ENCODE measurements at regions not wholly inside any gene's neighbourhood (a gene's known extent, or its start where the extent isn't known, plus 50 kb on each side); places are given as distances from the start of the nearest gene placed in this dataset.

GRCh38 chr9:7333719-7334118, 465.9 kb downstream of the DMAC1 start:
- Histone ChIP-seq H2BK5ac (ENCODE audit: low read depth, low read length) (no peak overlapping the region), H3K79me2 (ENCODE audit: control insufficient read depth in 1 of 2, insufficient read depth in 2 of 2, low read length in 2 of 2) (no peaks in the 10 kb centered on the region), H3K18ac (ENCODE audit: extremely low read depth, low read length) (no peak overlapping the region), H4K20me1 (replicated peaks in 1 of 2; ENCODE audit: control insufficient read depth in 1 of 2, insufficient read depth in 2 of 2, low read length in 2 of 2) (no peaks in the 10 kb centered on the region), H4K8ac (ENCODE audit: extremely low read depth, insufficient read depth, low read length) (no peak overlapping the region), H3K56ac (replicated peaks; ENCODE audit: insufficient read length, low read depth, low read length) (no peak overlapping the region), H2BK20ac (ENCODE audit: low read length) (no peak overlapping the region), H3K4me3 (ENCODE audit: extremely low read depth in 1 of 4, insufficient read depth in 2 of 4, low read depth in 3 of 4, low read length in 4 of 4) (no peak overlapping the region), H3K27ac (ENCODE audit: low read depth, low read length) (no peak overlapping the region), H4K91ac (replicated peaks; ENCODE audit: insufficient read length, low read length) (no peak overlapping the region), H3K4me2 (ENCODE audit: insufficient read depth in 1 of 2, low read depth in 2 of 2, low read length in 2 of 2) (no peak overlapping the region), H3K23ac (ENCODE audit: insufficient read length) (no peak overlapping the region), H2BK15ac (ENCODE audit: low read length) (no peak overlapping the region), H3K4ac (replicated peaks; ENCODE audit: insufficient read length, low read depth, low read length) (no peak overlapping the region), H4K5ac (ENCODE audit: insufficient read length, low read depth, low read length) (no peak overlapping the region), H3K9ac (replicated peaks in 1 of 4; ENCODE audit: extremely low read depth in 1 of 4, low read depth in 3 of 4, low read length in 3 of 4) (no peak overlapping the region), H2BK12ac (ENCODE audit: low read depth, low read length) (no peak overlapping the region), H3K9me3 (ENCODE audit: insufficient read depth in 2 of 2, low read depth in 1 of 2, low read length in 1 of 2) (no peaks in the 10 kb centered on the region), H2AFZ (ENCODE audit: low read length) (no peak overlapping the region), H2BK120ac (replicated peaks; ENCODE audit: low read depth, low read length) (no peak overlapping the region), H3K4me1 (replicated peaks in 1 of 4; ENCODE audit: control insufficient read depth in 3 of 4, insufficient read depth in 4 of 4, low read length in 3 of 4) (no peaks in the 10 kb centered on the region), H2AK5ac (ENCODE audit: low read depth, low read length) (no peak overlapping the region), H3K14ac (ENCODE audit: insufficient read length) (no peak overlapping the region), H3K79me1 (ENCODE audit: low read depth, low read length) (no peaks in the 10 kb centered on the region), H3K23me2 (ENCODE audit: low read depth, low read length) (no peaks in the 10 kb centered on the region), H3K27me3 (replicated peaks in 1 of 4; ENCODE audit: control insufficient read depth in 3 of 4, extremely low read depth in 1 of 4, insufficient read depth in 3 of 4, low read length in 3 of 4) (no peaks in the 10 kb centered on the region), H3K36me3 (ENCODE audit: control insufficient read depth in 2 of 4, insufficient read depth in 4 of 4, low read length in 3 of 4) (no peaks in the 10 kb centered on the region)
- ChIA-PET CTCF (ENCODE audit: partially characterized antibody) (interaction anchor here (2.2 kb wide), 1 partner anchor 25 kb away, joined by 7 read pairs; no protein-coding TSS in a partner anchor), POLR2A (ENCODE audit: partially characterized antibody) (no interaction called here)
- FAIRE-seq (no peak), DNase-seq (ENCODE audit: low read depth in 1 of 2, low spot score in 2 of 2) (no peak)
- TF ChIP-seq ATF2 (IDR thresholded peaks at IDR 0.05; ENCODE audit: low read length) (no peak), RBBP5 (IDR thresholded peaks at IDR 0.05; ENCODE audit: borderline replicate concordance, low read depth, low read length) (no peak), NANOG (IDR thresholded peaks at IDR 0.05; ENCODE audit: insufficient read depth, low read depth, low read length, poor library complexity, severe bottlenecking) (no peak), POLR2A (IDR thresholded peaks at IDR 0.05; ENCODE audit: control extremely low read depth in 1 of 2, low read depth in 2 of 2, low read length in 2 of 2) (no peak), SIX5 (IDR thresholded peaks at IDR 0.05; ENCODE audit: low read depth, low read length) (no peak)
- WGBS, 2 experiments (ENCODE audit: extremely low coverage in 1 of 2, insufficient coverage in 1 of 2, insufficient read length in 1 of 2, insufficient replicate concordance in 2 of 2, low coverage in 1 of 2, low lambda C conversion rate in 2 of 2, missing lambda C conversion rate in 1 of 2) = 88% methylated on average over 1 of the region's 1 CpG; no CpG with 5 or more reads in 1 of the 2 experiments

Data from H1 (cell line).